GM23248 (cell line): ENCODE measurements at regions not wholly inside any gene's neighbourhood (a gene's known extent, or its start where the extent isn't known, plus 50 kb on each side); places are given as distances from the start of the nearest gene placed in this dataset.
"Not testable (repeated sequence)": the region's sequence is repeated elsewhere in the genome, so short reads cannot be mapped to it uniquely, and the experiment has no call there.

ENCODE experiments used
- DNase-seq: peaks from one replicate; pipeline ENCODE4 v3.0.0-alpha.2; 2015
- H2AFZ ChIP-seq: fragments of 200-600 bp; sonication (generic); 2 replicates; pipeline ENCODE4 v1.6.1; 2016; ENCODE audit warnings: antibody characterized with exemption
- H3F3A ChIP-seq: fragments of 200-600 bp; sonication (generic); 2 replicates; pipeline ENCODE4 v1.6.1; 2016; ENCODE audit warnings: mild to moderate bottlenecking, antibody characterized with exemption, mixed run types; ENCODE audit not compliant: insufficient read depth
- H3K27ac ChIP-seq: fragments of 200-600 bp; sonication (generic); 2 replicates; pipeline ENCODE4 v1.5.1; 2016; ENCODE audit warnings: mild to moderate bottlenecking
- H3K27me3 ChIP-seq: fragments of 200-600 bp; sonication (generic); replicated peaks from 2 replicates; pipeline ENCODE4 v1.6.1; 2016; ENCODE audit warnings: mild to moderate bottlenecking; ENCODE audit not compliant: insufficient read depth
- H3K36me3 ChIP-seq: fragments of 200-600 bp; sonication (generic); 2 replicates; pipeline ENCODE4 v1.6.1; 2016; ENCODE audit warnings: low read depth, mild to moderate bottlenecking
- H3K4me1 ChIP-seq: fragments of 200-600 bp; sonication (generic); 2 replicates; pipeline ENCODE4 v1.6.1; 2016; ENCODE audit warnings: mild to moderate bottlenecking; ENCODE audit not compliant: insufficient read depth
- H3K4me2 ChIP-seq: fragments of 200-600 bp; sonication (generic); one replicate; pipeline ENCODE4 v1.6.1; 2016; ENCODE audit warnings: mild to moderate bottlenecking; ENCODE audit not compliant: unreplicated experiment
- H3K4me3 ChIP-seq: fragments of 200-600 bp; sonication (generic); 2 replicates; pipeline ENCODE4 v1.5.1; 2016; ENCODE audit warnings: mild to moderate bottlenecking
- H3K79me2 ChIP-seq: fragments of 200-600 bp; sonication (generic); 2 replicates; pipeline ENCODE4 v1.6.1; 2016; ENCODE audit warnings: mild to moderate bottlenecking; ENCODE audit not compliant: insufficient read depth
- H3K9ac ChIP-seq: fragments of 200-600 bp; sonication (generic); 2 replicates; pipeline ENCODE4 v1.6.1; 2016; ENCODE audit warnings: mild to moderate bottlenecking
- H3K9me2 ChIP-seq: fragments of 200-600 bp; sonication (generic); 2 replicates; pipeline ENCODE4 v1.6.1; 2016; ENCODE audit warnings: mixed run types, mild to moderate bottlenecking, moderate library complexity; ENCODE audit not compliant: insufficient read depth
- H3K9me3 ChIP-seq: fragments of 200-600 bp; sonication (generic); one replicate; pipeline ENCODE4 v1.6.1; 2017; ENCODE audit warnings: low read depth
- H4K20me1 ChIP-seq: fragments of 200-600 bp; sonication (generic); 2 replicates; pipeline ENCODE4 v1.6.0; 2016; ENCODE audit not compliant: insufficient read depth
- WGBS, 2 experiments: methylation state at CpG; one replicate each; pipeline ENCODE4 v1.1.6; 2015 to 2017; ENCODE audit warnings: low lambda C conversion rate in 2 of 2, low coverage in 1 of 2; ENCODE audit errors: missing lambda C conversion rate in 2 of 2; 5-methylcytosine and 5-hydroxymethylcytosine counted together
- in situ Hi-C: fragments of 300-500 bp; cut with MboI; formaldehyde crosslinking; loops from 2 replicates; pipeline ENCODE4 v1.15.0; 2020

- H3K9me3 ChIP-seq, H3K4me3 ChIP-seq, H3K9me2 ChIP-seq, H3K27me3 ChIP-seq, H2AFZ ChIP-seq, H4K20me1 ChIP-seq, H3F3A ChIP-seq, H3K36me3 ChIP-seq, in situ Hi-C loops, H3K79me2 ChIP-seq: not testable (repeated sequence)
- Histone ChIP-seq H3K4me1 (peaks cover 25% of the 10 kb centered on the region), H3K9ac (peak overlapping the region; percentile 50), H3K4me2 (peak overlapping the region; percentile 74), H3K27ac (peak overlapping the region; percentile 86)
- WGBS, 2 experiments = 22 to 29% methylated on average over 10 of the region's 10 CpGs
- peak; percentile 87 for DNase-seq
These were observed 185.1 kb downstream of the NPIPB11 start for GRCh38 chr16:29221281-29221955.

- H3K79me2 ChIP-seq, H3F3A ChIP-seq, H3K36me3 ChIP-seq, H3K27me3 ChIP-seq, H3K9me3 ChIP-seq, in situ Hi-C loops, H4K20me1 ChIP-seq, H3K9me2 ChIP-seq: not testable (repeated sequence)
- peak; percentile 77 for DNase-seq
- 6 to 11% methylated on average over 23 of the region's 36 CpGs for WGBS, 2 experiments
- H3K4me3 ChIP-seq = peak overlapping the region; percentile 62
- peak overlapping the region; percentile 81 for H3K9ac ChIP-seq
- H3K4me2 ChIP-seq = peak overlapping the region; percentile 74
- H3K27ac ChIP-seq = peak overlapping the region; percentile 86
- H2AFZ ChIP-seq = peak overlapping the region; percentile 78
- H3K4me1 ChIP-seq = peaks cover 27% of the 10 kb centered on the region
These were observed 185.8 kb downstream of the NPIPB11 start for GRCh38 chr16:29220647-29221191.

GRCh38 chr16:29219966-29220646 lies 186.4 kb downstream of the NPIPB11 start:
- in situ Hi-C loops, H3K9me2 ChIP-seq, H3K79me2 ChIP-seq, H3K27me3 ChIP-seq, H3K9me3 ChIP-seq, H3K36me3 ChIP-seq, H3F3A ChIP-seq, H4K20me1 ChIP-seq: not testable (repeated sequence)
- Histone ChIP-seq H3K4me2 (peak overlapping the region; percentile 74), H2AFZ (peak overlapping the region; percentile 78), H3K27ac (peak overlapping the region; percentile 86), H3K9ac (peak overlapping the region; percentile 81), H3K4me3 (peak overlapping the region; percentile 62), H3K4me1 (peaks cover 33% of the 10 kb centered on the region)
- WGBS, 2 experiments = 39% methylated on average over 24 of the region's 24 CpGs
- DNase-seq = peak; percentile 56

GRCh38 chr16:29219562-29219961 lies 186.9 kb downstream of the NPIPB11 start:
- H3K27ac ChIP-seq, in situ Hi-C loops, H3K9ac ChIP-seq, H3K9me3 ChIP-seq, H3K79me2 ChIP-seq, H3K27me3 ChIP-seq, H3K36me3 ChIP-seq, H4K20me1 ChIP-seq, H3K9me2 ChIP-seq, H3F3A ChIP-seq, H2AFZ ChIP-seq, DNase-seq: not testable (repeated sequence)
- peak overlapping the region; percentile 74 for H3K4me2 ChIP-seq
- 88 to 90% methylated on average over 16 of the region's 16 CpGs for WGBS, 2 experiments
- H3K4me3 ChIP-seq = peak overlapping the region; percentile 62; the same call in 1 of the 2 replicates
- H3K4me1 ChIP-seq = peaks cover 36% of the 10 kb centered on the region

GRCh38 chr16:29218649-29219048 lies 187.9 kb downstream of the NPIPB11 start:
- peak; percentile 34 for DNase-seq
- H3K27me3 ChIP-seq, H3K27ac ChIP-seq, H3K9me3 ChIP-seq, H3K36me3 ChIP-seq, H3K9me2 ChIP-seq, H2AFZ ChIP-seq, H3K79me2 ChIP-seq, in situ Hi-C loops, H4K20me1 ChIP-seq, H3F3A ChIP-seq, H3K4me2 ChIP-seq: not testable (repeated sequence)
- Histone ChIP-seq H3K4me3 (peak overlapping the region; percentile 43), H3K4me1 (peaks cover 36% of the 10 kb centered on the region), H3K9ac (0 out of 2 replicates have a peak overlapping the region, but pooled peaks have one; percentile 28)
- WGBS, 2 experiments = 35 to 50% methylated on average over 11 to 20 of the region's 26 CpGs

- H3K27me3 ChIP-seq, H2AFZ ChIP-seq, H3K4me2 ChIP-seq, H4K20me1 ChIP-seq, H3K36me3 ChIP-seq, H3F3A ChIP-seq, DNase-seq, H3K9me3 ChIP-seq, H3K9me2 ChIP-seq, in situ Hi-C loops, H3K27ac ChIP-seq, H3K79me2 ChIP-seq, H3K4me3 ChIP-seq: not testable (repeated sequence)
- 48 to 52% methylated on average over 7 to 8 of the region's 16 CpGs for WGBS, 2 experiments
- Histone ChIP-seq H3K9ac (0 out of 2 replicates have a peak overlapping the region, but pooled peaks have one; percentile 28), H3K4me1 (peaks cover 36% of the 10 kb centered on the region)
These were observed 188.3 kb downstream of the NPIPB11 start for GRCh38 chr16:29218171-29218570.

GRCh38 chr16:29217752-29218126 lies 188.8 kb downstream of the NPIPB11 start:
- H3K4me2 ChIP-seq, H2AFZ ChIP-seq, in situ Hi-C loops, H3K4me3 ChIP-seq, DNase-seq, H3K27ac ChIP-seq, H3K27me3 ChIP-seq, H3K36me3 ChIP-seq, H3K9ac ChIP-seq, H3K79me2 ChIP-seq, H3K9me2 ChIP-seq, H3K9me3 ChIP-seq, H3F3A ChIP-seq, H4K20me1 ChIP-seq: not testable (repeated sequence)
- peaks cover 36% of the 10 kb centered on the region for H3K4me1 ChIP-seq
- WGBS, 2 experiments = 91 to 92% methylated on average over 12 to 15 of the region's 16 CpGs
